ENCODE measurements at regions not wholly inside any gene's neighbourhood (a gene's known extent, or its start where the extent isn't known, plus 50 kb on each side); places are given as distances from the start of the nearest gene placed in this dataset.

DNA sequence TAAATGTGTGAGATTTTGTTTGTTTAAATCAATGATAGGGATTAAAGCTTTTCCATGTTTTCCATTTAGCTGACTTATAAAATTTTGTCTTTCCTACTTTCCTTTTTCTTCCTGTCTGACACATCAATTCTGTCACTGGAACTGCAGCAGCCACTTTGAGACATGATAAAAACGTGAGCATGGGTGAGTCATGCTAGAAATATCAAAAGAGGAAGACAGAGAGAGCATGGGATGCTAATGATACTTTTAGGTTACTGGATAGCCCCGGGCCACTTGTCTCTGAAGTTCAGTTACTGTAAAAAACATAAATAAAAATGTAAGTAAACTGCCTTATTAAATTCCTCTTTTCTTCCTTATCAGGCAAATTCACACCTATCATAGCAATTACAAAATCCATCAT, 1332.0 kb upstream of the PCDH20 start:
- TF ChIP-seq EZH2 (IDR thresholded peaks at IDR 0.05) (no peak), POLR2AphosphoS5 (IDR thresholded peaks at IDR 0.05; ENCODE audit: borderline replicate concordance, low read depth, low read length) (no peak)
